ENCODE measurements at regions not wholly inside any gene's neighbourhood (a gene's known extent, or its start where the extent isn't known, plus 50 kb on each side); places are given as distances from the start of the nearest gene placed in this dataset.

DNA sequence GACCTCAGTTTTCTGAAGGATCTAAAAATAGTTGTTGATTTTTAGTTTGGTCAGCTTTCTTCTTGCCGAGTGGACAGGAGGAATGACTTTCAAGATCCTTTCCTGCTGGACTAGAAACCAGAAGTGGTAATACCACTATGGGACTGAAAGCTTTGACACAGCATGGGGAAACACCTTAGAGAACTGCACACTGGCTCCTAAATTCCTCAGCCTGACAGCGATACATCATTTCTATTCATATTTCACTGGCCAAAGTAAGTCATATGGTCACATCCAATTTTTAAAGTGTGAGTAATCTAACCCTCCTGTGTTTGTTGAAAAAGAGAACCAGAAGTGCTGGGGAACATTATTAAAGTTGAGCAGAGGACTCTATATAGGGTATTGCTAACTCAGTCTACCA lies 244.7 kb upstream of the MMADHC start:
- no peak for ATAC-seq
- H3K9me3 ChIP-seq = peaks cover 0 to 32% (median 0%) of the 10 kb centered on the region in 12 donors
- DNase-seq = no peak
- H3K27ac ChIP-seq = no peak overlapping the region
- TF ChIP-seq POLR2A (IDR thresholded peaks at IDR 0.05) = no peak
- TF ChIP-seq, protein P1, sequence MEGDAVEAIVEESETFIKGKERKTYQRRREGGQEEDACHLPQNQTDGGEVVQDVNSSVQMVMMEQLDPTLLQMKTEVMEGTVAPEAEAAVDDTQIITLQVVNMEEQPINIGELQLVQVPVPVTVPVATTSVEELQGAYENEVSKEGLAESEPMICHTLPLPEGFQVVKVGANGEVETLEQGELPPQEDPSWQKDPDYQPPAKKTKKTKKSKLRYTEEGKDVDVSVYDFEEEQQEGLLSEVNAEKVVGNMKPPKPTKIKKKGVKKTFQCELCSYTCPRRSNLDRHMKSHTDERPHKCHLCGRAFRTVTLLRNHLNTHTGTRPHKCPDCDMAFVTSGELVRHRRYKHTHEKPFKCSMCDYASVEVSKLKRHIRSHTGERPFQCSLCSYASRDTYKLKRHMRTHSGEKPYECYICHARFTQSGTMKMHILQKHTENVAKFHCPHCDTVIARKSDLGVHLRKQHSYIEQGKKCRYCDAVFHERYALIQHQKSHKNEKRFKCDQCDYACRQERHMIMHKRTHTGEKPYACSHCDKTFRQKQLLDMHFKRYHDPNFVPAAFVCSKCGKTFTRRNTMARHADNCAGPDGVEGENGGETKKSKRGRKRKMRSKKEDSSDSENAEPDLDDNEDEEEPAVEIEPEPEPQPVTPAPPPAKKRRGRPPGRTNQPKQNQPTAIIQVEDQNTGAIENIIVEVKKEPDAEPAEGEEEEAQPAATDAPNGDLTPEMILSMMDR (IDR thresholded peaks at IDR 0.05) = no peak
- 72 to 89% (median 81%) methylated on average over 2 of the region's 2 CpGs for WGBS, 4 donors
- H3K4me1 ChIP-seq = no peaks in the 10 kb centered on the region
- no peak overlapping the region for H3K4me3 ChIP-seq
- no peaks in the 10 kb centered on the region for H3K27me3 ChIP-seq
- intact Hi-C loops (cut with DNase I) = loop anchor here in 1 of 10 donors (2.0 kb wide), 1 partner anchor 50 kb away; no protein-coding TSS in a partner anchor
- no peaks in the 10 kb centered on the region for H3K36me3 ChIP-seq

DNA sequence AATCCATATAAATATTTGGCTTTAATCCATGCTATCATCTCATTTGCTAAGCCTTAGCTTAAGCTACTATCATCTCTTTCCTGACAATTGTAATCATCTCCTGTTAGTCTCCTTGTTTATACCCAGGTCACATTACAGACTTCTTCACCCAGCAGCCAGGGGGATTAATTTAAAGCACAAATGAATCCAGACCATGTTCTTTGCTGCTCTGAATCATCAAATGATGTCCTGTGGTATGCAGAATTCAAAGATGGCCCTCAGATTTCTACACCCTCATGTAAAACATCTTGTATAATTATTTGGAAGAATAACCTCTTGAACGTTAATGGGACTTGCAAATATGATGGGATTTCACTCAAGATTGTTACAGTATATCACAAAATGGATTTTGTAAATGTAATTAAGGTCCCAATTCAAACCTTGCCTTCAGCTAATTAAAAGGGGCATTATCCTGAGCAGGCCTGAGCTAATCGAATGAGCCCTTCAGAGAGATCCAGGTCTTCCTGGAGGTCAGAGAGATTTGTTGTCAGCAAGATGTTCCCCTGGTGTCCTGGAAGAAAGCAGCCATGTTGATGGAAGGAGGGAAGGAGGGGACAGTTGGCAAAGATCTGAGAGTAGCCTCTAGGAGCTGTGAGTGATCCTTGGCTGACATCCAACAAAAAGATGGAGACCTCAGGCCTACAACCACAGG lies 241.1 kb upstream of the MMADHC start:
- 91 to 96% (median 94%) methylated on average over 2 of the region's 2 CpGs for WGBS, 4 donors
- Histone ChIP-seq H3K9me3 (peaks cover 0 to 11% (median 0%) of the 10 kb centered on the region in 12 donors), H3K4me1 (no peaks in the 10 kb centered on the region), H3K36me3 (no peaks in the 10 kb centered on the region), H3K27me3 (no peaks in the 10 kb centered on the region), H3K4me3 (no peak overlapping the region), H3K27ac (no peak overlapping the region)
- DNase-seq (no peak), ATAC-seq (no peak)
- TF ChIP-seq, protein P1 (IDR thresholded peaks at IDR 0.05) = no peak
- TF ChIP-seq POLR2A (IDR thresholded peaks at IDR 0.05) = no peak
- intact Hi-C loops (cut with DNase I) = no loop called here

DNA sequence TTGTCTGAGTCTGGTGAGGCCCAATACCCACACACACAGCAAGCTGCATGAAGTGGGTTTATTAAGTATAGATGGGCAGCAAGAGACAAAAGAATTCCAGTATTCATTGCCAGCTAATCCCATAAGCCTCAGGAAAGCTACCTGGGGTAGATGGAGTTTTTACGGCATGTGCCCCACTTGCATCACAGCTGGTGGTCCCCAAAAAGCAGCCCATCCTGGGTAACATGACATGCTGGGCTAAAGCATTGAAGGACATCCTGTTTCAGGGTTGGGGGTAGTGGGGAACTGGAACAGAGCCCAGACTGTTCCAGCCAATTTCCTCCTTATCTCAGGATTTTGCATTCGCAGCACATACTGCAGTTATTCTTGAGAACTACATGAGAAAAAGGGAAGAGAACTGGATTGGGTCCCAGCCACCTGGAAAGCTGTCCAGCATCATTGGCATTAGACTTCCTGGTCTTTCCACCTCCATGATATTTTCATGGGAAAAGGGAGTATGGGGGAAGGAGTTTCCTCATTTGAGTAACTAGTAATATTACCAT lies 240.1 kb upstream of the MMADHC start:
- intact Hi-C loops (cut with DNase I) = no loop called here
- TF ChIP-seq POLR2A (IDR thresholded peaks at IDR 0.05) = no peak
- TF ChIP-seq, protein P1 (IDR thresholded peaks at IDR 0.05) = no peak
- 56 to 59% (median 59%) methylated on average over 2 of the region's 2 CpGs for WGBS, 4 donors
- no peak overlapping the region for H3K27ac ChIP-seq
- peaks cover 0 to 11% (median 0%) of the 10 kb centered on the region in 12 donors for H3K9me3 ChIP-seq
- no peaks in the 10 kb centered on the region for H3K4me1 ChIP-seq
- no peak for DNase-seq
- no peak overlapping the region for H3K4me3 ChIP-seq
- H3K27me3 ChIP-seq = no peaks in the 10 kb centered on the region
- no peak for ATAC-seq
- no peaks in the 10 kb centered on the region for H3K36me3 ChIP-seq

DNA sequence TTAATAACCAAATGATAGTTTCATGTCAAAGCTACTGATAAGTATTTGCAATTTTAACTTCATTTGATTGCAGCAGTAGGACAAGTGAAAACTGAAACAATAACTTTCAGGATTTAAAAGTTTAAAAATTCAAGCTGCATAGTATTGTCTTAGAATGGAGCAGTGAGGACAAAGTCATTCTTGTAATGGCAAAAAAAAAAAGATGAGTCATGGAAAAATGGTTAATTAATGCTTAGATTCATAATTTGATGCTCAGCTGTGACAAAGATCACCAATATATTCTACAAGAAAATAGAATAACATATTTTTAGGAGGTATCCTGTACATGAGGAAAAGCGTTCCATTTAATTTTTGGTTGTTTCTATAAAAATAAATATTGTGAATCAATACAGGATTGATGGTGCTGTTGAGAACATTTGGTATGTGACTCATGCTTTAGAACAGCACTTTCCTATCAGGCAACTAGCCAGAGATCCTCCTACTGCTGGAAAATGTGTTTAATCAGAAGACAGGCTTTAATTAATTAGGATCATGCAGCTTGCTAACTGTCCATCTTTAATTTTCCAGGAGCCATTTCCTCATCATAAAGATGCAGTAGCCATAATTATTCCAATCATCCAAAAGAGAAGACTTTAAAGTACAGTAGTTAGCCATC lies 239.0 kb upstream of the MMADHC start:
- no peak for TF ChIP-seq POLR2A (IDR thresholded peaks at IDR 0.05)
- Histone ChIP-seq H3K4me1 (no peaks in the 10 kb centered on the region), H3K9me3 (peaks cover 0 to 11% (median 0%) of the 10 kb centered on the region in 12 donors), H3K4me3 (no peak overlapping the region), H3K27ac (no peak overlapping the region), H3K36me3 (no peaks in the 10 kb centered on the region), H3K27me3 (no peaks in the 10 kb centered on the region)
- no peak for ATAC-seq
- intact Hi-C loops (cut with DNase I) = no loop called here
- DNase-seq = no peak
- WGBS, 4 donors = 70 to 84% (median 77%) methylated on average over 1 of the region's 1 CpG
